GM18873 (cell line): ENCODE measurements at regions not wholly inside any gene's neighbourhood (a gene's known extent, or its start where the extent isn't known, plus 50 kb on each side); places are given as distances from the start of the nearest gene placed in this dataset.
A peak's percentile ranks its signal among the peaks of the same experiment; 100 is the strongest.
"Not testable (repeated sequence)": the region's sequence is repeated elsewhere in the genome, so short reads cannot be mapped to it uniquely, and the experiment has no call there.

Experiments used
- ATAC-seq: cut with Tn5 transposase; IDR thresholded peaks from one replicate; pipeline ENCODE4 v1.9.1; 2021; ENCODE audit warnings: mild to moderate bottlenecking, moderate library complexity, moderate number of reproducible peaks; ENCODE audit not compliant: unreplicated experiment, low FRiP score

DNA sequence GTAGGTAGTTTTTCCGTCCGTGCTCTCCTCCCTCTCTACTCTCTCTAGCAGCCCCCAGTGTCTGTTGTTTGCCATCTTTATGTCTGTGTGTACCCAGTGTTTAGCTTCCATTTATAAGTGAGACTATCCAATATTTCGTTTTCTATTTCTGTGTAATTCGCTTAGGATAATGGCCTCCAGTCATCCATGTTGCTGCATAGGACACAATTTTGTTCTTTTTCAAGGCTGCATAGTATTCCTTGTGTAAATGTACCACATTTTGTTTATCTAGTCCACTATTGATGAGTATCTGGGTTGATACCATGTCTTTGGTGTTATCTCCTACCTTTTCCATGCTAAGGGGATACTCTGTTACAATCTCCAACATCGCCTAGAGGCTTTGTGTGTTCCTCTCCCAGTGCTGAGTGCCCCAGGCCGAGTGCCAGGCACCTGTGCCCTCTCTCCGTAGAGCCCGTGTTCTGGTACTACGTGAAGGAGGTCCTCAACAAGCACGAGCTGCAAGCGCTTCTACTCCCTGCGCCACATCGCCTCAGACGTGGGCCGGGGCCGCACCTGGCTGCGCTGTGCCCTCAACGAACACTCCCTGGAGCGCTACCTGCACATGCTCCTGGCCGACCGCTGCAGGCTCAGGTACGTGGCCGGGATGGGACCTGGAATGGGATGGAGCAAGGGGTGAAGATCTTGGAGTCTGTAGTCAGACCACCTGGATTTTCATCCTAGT lies 51.0 kb downstream of the NPIPB11 start:
- not testable (repeated sequence) for ATAC-seq

DNA sequence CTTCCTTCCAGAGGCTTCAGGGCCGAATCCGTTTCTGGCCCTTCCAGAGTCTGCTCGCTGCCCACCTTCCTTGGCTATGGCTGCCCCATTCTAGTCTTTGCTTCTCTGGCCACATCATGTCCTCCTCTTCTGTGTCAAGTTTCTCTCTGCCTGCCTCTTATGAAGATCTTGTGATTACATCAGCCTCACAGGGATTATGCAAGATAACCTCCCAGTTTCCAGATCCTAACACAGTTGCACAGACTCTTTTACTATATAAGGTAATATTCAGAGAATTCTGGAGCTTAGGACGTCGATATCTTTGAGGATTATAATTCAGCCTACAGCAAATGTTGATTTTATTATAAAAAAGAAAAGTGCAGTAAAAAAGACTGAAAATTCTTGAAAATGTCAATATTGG lies 52.1 kb downstream of the NPIPB11 start:
- not testable (repeated sequence) for ATAC-seq

DNA sequence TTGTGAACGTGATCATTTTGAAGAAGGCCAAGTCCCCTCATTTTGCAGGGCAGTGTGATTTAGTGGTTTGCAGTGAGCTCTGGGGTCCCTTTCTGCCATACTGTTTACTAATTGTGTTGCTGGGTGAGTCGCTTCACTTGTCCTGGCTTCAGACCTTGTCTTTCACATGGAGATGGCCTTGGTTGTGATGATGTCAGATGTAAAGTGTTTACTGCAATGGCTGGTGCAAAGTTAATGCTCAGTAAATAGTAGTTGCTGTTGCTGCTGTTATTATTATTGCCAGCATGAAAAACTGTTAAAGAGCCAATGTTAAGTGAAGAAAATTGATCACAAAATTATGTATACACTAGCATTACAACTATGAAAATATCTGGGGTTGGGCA lies 53.9 kb downstream of the NPIPB11 start:
- ATAC-seq, result not testable (repeated sequence)

DNA sequence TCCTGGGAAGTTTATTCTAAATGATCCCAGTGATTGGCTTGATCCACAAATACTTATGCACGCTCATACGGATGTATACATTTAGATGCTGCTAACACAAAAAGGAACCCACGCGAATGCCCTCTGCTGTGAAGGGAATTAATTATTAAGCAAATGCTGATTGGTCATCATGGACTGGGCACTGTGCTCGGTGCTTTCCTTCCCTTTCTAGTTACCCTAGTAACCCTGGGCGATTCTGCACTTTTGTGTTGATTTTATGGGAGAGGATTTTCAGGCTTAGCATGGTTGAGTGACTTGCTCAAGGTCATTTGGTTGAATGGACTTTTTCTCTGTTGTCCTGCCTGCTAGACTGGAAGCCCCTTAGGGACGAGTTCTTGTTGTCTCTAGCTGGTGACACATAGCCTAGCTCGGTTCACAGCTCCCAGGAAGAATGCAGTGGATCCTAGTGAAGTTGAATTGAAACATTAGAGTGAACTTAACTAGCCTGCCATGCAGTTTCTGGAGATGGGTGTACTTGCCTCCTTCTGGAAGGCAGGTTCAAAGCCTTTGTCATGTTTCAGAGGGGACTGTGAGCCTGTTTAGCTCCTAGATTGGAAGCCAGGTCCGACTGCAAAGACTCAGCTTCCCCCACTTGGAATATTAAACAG lies 54.4 kb downstream of the NPIPB11 start:
- ATAC-seq, result not testable (repeated sequence)

DNA sequence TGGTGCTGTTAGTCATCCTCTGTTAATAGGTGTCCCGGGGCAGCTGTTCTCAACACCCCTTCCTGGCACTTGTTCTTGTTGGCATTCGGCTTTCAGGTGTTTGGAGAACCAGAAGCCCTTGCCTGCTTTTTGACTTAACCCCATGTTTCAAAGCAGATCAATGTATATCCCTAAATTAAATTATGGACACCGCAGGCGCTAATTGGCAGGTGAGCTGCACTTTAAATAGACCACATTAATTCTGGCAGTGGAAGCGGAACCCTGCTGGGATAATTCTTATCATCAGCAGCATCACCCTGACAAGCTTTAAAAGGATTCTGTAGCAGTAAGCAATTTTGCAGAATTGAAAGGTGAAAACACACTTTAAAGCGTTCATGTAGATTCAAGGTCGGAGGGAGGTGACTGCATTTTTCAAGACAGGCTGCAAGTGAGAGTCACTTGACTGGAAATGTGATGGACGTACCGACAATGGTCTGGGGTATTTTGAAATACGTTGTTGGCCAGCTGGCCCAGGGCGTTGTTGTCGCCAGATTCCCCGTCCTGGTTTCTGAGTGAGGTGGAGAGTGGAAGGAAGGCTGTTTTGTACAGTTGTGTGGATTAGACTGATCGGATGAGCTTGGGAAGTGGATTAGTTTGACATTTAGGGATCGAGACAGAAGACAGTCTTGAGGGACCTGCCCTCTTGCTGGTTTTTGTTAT lies 55.1 kb downstream of the NPIPB11 start:
- ATAC-seq, result not testable (repeated sequence)

DNA sequence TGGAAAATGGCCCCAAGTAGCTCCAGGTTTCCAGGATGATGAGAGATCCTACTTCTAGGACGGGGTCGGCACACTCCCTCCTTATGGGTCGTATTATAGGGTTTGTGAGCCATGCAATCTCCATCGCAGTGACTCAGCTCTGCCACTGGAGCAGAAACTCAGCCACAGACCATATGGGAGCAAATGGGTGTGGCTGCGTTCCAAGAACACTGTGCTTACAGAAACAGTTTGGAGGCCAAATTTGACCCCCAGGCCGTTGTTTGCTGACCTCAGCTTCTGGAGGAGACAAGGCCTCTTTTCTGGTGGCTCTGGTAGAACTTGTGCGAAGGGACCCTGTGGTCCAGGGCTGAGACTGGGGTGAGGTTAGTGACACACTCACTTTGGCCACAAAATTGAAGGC lies 56.5 kb downstream of the NPIPB11 start:
- not testable (repeated sequence) for ATAC-seq

DNA sequence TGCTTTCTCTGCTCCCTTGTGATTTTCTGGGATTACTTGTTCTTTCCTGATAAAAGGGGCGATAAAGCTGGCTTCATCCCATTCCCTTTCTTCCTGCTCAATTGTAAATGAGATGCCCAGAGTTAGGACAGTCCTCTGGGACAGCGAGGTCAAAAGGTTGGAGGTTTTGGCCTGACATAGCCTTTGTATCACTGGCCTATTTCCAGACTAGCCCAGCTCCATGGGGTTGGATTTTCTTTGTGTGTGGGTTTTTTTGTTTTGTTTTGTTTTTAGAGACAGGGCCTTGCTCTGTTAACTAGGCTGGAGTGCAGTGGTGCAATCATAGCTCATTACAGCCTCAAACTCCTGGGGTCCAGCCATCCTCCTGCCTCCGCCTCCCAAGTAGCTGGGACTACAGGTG lies 57.8 kb downstream of the NPIPB11 start:
- not testable (repeated sequence) for ATAC-seq

DNA sequence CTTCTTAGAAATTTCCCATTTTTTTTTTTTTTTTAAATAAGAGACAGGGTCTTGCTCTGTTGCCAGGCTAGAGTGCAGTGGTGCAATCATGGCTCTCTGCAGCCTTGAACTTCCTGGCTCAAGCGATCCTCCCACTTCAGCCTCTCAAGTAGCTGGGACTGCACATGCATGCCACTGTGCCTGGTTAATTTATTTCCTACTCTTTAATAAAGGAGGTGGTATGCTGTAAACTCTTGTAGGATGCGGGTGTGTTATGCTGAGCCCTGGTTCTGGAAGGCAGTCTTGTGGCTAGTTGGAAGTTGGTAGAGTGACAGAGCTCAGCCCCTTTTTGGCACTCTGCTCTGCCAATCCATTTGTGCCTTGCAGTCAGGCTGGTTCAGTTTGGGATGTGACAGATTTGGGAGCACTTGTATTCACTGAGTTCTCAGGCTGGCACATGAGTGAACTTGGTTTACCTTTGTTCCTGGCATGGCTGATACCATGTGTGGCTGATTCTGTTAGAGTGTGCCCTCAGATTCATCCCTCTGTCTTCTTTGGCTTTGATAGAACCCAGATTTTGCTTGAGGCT lies 58.3 kb downstream of the NPIPB11 start:
- ATAC-seq, result not testable (repeated sequence)

DNA sequence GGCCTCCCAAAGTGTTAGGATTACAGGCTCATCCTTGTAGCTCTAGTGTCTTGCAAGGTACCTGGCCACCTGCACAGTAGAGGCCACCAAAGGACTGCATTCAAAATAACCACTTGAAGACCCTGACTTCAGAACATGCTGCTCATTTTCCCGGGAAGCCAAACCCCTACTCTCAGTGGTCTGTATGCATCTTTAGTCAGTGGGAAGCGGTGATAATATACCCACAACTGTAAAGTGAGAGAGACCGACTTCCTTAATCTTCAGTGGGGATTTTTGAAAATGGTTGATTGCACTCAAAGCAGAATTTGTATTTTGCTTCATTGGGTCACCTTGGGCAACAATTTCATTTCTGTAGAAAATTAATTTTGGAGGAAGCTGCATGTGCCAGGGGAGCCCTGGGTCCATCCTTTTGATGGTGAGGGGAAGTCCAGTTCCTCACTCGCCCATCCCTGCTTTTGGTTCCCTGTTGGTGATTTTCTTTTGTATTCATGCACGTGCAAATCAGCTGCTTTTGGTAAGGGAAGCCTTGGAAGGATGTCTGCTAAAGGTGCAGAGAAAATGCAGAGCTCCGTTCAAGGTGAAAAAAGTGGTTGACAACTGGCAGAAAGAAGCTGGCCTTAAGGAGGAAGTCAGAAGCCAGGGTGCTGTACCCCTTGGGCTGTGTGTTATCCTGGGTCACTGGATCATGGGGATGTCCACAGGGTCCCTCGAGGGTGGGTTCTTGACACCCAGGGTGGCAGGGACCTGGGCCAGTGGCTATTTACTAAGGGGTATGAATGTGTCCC lies 59.5 kb downstream of the NPIPB11 start:
- not testable (repeated sequence) for ATAC-seq

DNA sequence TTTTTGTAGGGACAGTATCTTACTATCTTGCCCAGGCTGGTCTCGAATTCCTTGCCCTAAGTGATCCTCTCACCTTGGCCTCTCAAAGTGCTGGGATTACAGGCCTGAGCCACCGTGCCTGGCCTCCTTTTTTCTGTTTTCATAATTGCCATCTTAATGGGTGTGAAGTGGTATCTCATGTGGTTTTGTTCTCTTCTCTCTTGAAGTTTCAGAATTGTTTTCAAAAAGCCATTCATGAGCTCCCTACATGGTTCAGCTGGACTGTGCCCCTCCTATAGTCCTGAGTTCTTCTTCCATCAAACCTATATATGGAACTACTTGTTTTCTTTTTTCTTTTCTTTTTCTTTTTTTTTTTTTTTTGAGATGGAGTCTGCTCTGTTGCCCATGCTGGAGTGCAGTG lies 60.3 kb downstream of the NPIPB11 start:
- not testable (repeated sequence) for ATAC-seq

DNA sequence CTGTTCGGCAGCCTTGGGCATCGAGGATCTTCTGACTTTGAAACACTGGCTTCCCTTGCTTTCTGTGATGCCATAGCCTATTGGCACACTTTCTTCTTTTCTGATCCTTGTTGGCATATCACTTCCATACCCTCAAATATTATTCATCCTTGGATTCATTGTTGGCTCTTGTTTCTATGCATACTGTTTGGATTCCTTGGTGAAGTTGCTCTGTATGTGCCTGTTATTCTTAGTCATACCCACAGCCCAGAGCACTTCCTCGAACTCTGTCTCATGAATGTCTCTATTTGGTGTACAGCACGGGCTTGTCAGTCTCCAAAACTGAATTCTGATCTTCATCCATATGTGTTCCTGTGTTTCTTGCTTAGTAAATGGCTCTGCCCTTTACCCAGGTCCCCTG lies 63.6 kb downstream of the NPIPB11 start:
- ATAC-seq, result not testable (repeated sequence)

DNA sequence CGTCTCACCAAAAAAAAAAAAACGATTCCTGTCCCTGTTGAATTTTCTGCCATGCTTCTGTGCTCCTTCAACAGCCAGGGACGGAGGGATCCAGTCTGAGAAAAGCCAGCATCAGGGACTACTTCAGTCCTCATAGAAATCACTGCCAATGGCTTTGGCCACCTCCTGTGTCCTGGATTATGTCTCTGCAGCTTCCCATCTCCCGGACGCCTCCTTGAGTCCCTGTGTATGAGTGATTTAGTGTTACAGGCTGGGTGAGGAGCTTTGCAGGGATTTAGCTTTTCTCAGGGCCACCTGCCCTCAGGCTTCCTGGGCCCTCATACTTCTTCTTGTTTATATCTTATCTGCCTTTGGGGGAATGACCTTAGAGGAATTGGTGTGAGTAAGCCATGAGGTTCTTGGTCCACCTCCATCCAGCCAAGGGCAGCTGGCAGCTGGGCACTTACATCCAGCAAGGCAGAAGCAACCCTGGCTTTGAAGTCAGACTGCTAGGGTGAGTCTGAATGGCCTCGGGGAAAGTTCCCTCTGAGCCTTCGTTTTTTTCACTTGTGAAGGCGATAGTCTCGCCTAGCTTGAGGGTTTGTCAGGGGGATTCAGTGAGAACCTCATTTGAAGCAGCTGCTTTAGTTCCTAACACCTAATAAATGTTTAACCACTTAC lies 65.6 kb downstream of the NPIPB11 start:
- not testable (repeated sequence) for ATAC-seq

DNA sequence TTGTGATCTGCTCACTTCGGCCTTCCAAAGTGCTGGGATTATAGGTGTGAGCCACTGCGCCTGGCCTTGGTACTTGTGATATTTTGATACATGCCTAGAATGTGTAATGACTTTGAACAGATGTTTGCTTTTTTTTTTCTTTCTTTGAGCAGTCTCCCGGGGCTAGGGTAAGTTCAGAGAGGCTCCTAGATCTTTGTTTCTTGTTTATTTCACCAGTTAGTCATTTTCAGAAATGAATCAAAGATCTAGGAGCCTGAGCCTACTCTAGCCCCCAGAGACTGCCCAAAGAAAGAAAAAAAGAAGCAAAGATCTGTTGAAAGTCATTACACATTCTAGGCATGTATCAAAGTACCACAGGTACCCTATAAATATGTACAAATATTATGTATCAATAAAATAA lies 66.3 kb downstream of the NPIPB11 start:
- ATAC-seq, result not testable (repeated sequence)

DNA sequence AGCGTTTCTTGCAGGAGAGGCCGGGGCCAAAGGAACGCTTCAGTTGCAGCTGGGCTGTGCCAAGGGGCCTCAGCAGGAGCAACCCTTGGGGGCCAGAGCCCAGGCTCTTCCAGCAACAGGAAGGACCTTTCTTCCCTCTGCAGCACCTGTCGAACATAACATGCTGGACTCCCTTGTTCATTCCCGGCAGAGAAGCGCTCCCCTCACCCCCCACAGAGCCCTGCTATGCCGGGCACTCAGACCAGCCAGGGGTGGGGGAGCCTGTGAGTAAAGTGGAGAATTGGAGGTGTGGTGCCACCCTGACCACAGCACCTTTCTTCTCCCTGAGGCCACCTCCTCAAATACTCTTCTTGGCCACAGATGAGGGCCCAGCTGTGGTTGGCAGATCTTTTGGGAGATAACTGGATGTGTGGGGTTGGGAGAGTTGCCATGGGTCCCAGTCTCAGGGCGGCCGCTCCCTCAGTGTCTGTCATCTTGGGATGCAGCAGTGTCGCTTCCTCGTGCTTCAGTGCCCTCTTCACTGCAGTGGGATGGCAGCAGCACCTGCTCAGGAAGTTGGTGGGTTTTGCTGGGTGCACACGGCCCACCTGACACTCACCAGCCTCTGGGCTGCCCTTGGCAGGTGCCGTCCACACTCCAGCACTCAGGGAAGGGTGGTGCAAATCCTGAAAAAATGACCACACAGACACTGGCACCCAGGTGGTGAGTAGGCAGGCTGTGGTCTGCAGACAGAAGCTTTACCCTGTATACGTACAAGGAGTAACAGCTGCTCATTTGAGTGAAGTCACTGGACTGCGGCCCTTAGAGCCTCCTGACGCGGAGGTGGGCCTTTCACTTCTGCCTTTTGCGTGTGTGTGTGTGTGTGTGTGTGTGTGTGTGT lies 67.5 kb downstream of the NPIPB11 start:
- peak; percentile 57 for ATAC-seq

DNA sequence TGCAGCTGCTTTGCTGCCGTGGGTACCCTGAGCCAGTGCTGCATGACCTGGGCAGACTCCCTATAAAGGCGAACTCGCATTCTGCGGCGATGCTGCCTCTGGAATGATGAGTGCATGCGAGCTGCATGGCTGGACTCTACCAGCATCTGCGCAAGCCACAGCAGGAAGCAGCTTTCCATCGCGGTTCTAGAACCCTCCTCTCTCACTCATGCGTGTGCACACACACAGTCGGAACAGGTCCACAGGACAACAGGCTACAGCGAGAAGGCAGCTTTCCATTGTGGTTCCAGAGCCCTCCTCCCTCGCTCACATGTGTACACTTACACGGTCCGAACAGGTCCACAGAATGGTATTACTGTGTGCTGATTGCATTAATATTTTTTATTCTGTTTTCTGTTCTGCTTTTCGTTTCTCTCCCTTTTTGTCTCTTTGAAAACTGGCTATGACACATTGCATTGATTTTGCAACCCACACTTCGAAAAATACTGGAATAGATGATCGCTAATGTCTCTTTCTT lies 69.1 kb downstream of the NPIPB11 start:
- not testable (repeated sequence) for ATAC-seq

DNA sequence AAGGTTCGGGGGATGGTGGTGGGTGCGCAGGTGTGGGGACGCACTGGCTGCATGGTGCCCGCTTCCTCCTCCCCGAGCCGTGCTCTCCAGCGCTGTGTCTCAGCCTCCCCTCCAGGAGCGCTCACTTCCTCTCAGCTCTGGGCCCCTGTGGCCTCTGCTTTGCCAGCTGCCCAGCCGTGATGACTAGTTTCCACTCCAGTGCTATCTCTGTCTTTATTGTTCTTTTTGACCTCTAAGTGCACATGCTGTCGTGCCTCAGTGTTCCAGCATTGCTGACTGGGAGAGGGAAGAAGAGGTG lies 71.0 kb downstream of the NPIPB11 start:
- not testable (repeated sequence) for ATAC-seq

DNA sequence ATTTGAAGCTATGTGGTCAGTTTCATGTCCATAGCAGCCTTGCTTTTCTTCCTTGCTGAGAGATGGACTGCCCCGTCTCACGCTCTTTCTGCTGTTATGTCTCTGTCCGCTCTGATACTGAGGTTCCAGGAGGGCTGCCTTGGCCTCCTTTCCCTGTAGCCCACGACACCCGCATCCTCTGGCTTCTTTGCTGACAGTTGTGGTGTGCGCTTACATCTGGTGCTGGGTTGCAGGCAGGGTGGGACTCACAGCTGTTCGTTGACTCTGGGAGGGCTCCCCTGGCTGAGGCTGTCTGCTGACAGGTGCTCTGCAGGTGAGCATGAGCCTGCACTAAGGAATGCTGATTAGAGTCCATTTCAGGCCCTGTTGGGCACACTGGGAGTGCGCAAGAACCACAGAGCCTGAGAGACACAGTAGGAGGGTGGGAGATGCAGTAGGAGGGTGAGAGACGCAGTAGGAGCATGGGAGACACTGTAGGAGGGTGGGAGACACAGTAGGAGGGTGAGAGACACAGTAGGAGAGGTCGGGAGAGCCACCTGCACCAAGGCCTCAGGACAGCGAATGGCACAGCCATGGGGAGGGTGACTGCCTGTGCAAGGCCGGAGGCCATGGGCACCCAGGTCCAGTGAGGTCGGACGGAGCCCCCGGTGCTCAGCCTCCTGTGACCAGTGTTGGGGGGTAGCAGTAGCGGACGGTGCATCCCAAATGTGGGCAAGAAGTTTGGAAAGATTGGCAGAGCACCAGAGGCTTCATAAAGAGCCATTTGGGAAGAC lies 71.5 kb downstream of the NPIPB11 start:
- not testable (repeated sequence) for ATAC-seq

DNA sequence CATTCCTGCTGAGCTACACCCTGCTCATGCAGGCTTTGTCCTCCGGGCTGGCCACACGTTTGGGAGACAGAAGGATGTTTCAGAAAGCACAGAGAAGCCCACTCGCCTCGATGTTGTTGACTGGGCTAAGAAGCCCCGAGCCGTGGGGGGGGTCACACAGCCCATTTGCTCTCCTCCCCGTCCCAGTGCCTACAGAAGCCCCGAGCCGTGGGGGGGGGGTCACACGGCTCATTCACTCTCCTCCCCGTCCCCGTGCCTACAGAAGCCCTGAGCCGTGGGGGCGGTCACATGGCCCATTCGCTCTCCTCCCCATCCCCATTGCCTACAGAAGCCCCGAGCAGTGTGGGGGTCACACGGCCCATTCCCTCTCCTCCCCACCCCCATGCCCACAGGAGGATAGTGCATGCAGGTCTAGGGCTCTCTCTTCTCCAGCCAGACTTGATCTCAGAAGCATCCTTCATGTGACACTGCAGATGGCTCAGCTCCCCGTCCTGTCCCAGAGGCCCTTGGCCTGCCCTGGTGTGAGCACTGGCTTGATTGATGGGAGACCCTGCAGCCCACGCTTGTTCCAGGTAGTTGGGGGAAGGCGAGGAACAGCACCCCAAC lies 72.9 kb downstream of the NPIPB11 start:
- not testable (repeated sequence) for ATAC-seq
